HFF-Myc (cell line): ENCODE measurements at regions not wholly inside any gene's neighbourhood (a gene's known extent, or its start where the extent isn't known, plus 50 kb on each side); places are given as distances from the start of the nearest gene placed in this dataset.

Source experiments
- DNase-seq: peaks from one replicate; pipeline ENCODE4 v3.0.0-alpha.2; 2011; ENCODE audit warnings: low read depth; ENCODE audit errors: extremely low read depth
- H3K4me3 ChIP-seq: replicated peaks from 2 replicates; pipeline ENCODE4 v1.5.1; 2011; ENCODE audit warnings: low read depth, mild to moderate bottlenecking, control low read depth, low read length
- CTCF ChIP-seq: IDR thresholded peaks from 2 replicates; pipeline ENCODE4 v1.5.1; 2012; ENCODE audit warnings: mild to moderate bottlenecking, low read depth, low read length, control low read depth; ENCODE audit errors: missing control alignments

GRCh38 chr7:117971556-117972244, 98.5 kb upstream of the CTTNBP2 start:
- TF ChIP-seq CTCF, result no peak
- no peak for DNase-seq
- H3K4me3 ChIP-seq, result no peak overlapping the region

- no peak overlapping the region for H3K4me3 ChIP-seq
- no peak for DNase-seq
Observed at GRCh38 chr7:117972606-117973005, 99.4 kb upstream of the CTTNBP2 start.

GRCh38 chr7:117973975-117974374, 100.7 kb upstream of the CTTNBP2 start:
- TF ChIP-seq CTCF, result no peak
- DNase-seq, result no peak

More at GRCh38 chr7:117972606-117973005, 99.4 kb upstream of the CTTNBP2 start:
- TF ChIP-seq CTCF, result no peak

GRCh38 chr7:117974891-117975290, 101.7 kb upstream of the CTTNBP2 start:
- no peak for TF ChIP-seq CTCF
- no peak overlapping the region for H3K4me3 ChIP-seq
- no peak for DNase-seq

More at GRCh38 chr7:117973975-117974374, 100.7 kb upstream of the CTTNBP2 start:
- H3K4me3 ChIP-seq, result no peak overlapping the region

- H3K4me3 ChIP-seq, result no peak overlapping the region
- no peak for TF ChIP-seq CTCF
- no peak for DNase-seq
Observed at GRCh38 chr7:117975476-117975875, 102.2 kb upstream of the CTTNBP2 start.

GRCh38 chr7:117979954-117980497, 106.8 kb upstream of the CTTNBP2 start:
- TF ChIP-seq CTCF, result no peak
- no peak for DNase-seq
- H3K4me3 ChIP-seq, result no peak overlapping the region
